DOHH2 (cell line): ENCODE measurements at regions not wholly inside any gene's neighbourhood (a gene's known extent, or its start where the extent isn't known, plus 50 kb on each side); places are given as distances from the start of the nearest gene placed in this dataset.
A peak's percentile ranks its signal among the peaks of the same experiment; 100 is the strongest.
"Not testable (repeated sequence)": the region's sequence is repeated elsewhere in the genome, so short reads cannot be mapped to it uniquely, and the experiment has no call there.

Source experiments
- H3F3A ChIP-seq: fragments of 200-600 bp; sonication (generic), shearing (Covaris generic); 2 replicates; pipeline ENCODE4 v1.6.0; 2016; ENCODE audit warnings: antibody characterized with exemption, mild to moderate bottlenecking; ENCODE audit not compliant: control insufficient read depth, insufficient read depth
- H3K27ac ChIP-seq: fragments of 200-600 bp; sonication (generic); 2 replicates; pipeline ENCODE4 v1.5.1; 2014; ENCODE audit warnings: low read depth, mild to moderate bottlenecking, low read length, moderate library complexity
- H3K27me3 ChIP-seq: fragments of 200-600 bp; sonication (generic); 2 replicates; pipeline ENCODE4 v1.6.1; 2014; ENCODE audit warnings: mild to moderate bottlenecking, low read length, mixed read lengths; ENCODE audit not compliant: control insufficient read depth
- H3K36me3 ChIP-seq: fragments of 200-600 bp; sonication (generic); 2 replicates; pipeline ENCODE4 v1.6.1; 2014; ENCODE audit warnings: mild to moderate bottlenecking, low read length, moderate library complexity, mixed read lengths; ENCODE audit not compliant: control insufficient read depth
- H3K4me1 ChIP-seq: fragments of 200-600 bp; sonication (generic); 2 replicates; pipeline ENCODE4 v1.6.1; 2014; ENCODE audit warnings: mild to moderate bottlenecking, low read length, mixed read lengths; ENCODE audit not compliant: control insufficient read depth
- H3K4me2 ChIP-seq: fragments of 200-600 bp; sonication (generic); 2 replicates; pipeline ENCODE4 v1.6.0; 2014; ENCODE audit warnings: mild to moderate bottlenecking, low read length, moderate library complexity
- H3K4me3 ChIP-seq: fragments of 200-600 bp; sonication (generic); 2 replicates; pipeline ENCODE4 v1.5.1; 2014; ENCODE audit warnings: mild to moderate bottlenecking, low read length, mixed read lengths
- H3K79me2 ChIP-seq: fragments of 200-600 bp; sonication (generic); 2 replicates; pipeline ENCODE4 v1.6.1; 2014; ENCODE audit warnings: mild to moderate bottlenecking, low read length, mixed read lengths; ENCODE audit not compliant: control insufficient read depth
- H3K9me2 ChIP-seq: fragments of 200-600 bp; sonication (generic); replicated peaks from 2 replicates; pipeline ENCODE4 v1.6.1; 2014; ENCODE audit warnings: mild to moderate bottlenecking, low read length, mixed read lengths; ENCODE audit not compliant: control insufficient read depth
- H3K9me3 ChIP-seq: fragments of 200-600 bp; sonication (generic); 2 replicates; pipeline ENCODE4 v1.6.1; 2014; ENCODE audit warnings: antibody characterized with exemption, low read length, mixed read lengths; ENCODE audit not compliant: control insufficient read depth, insufficient read depth
- H4K20me1 ChIP-seq: fragments of 200-600 bp; sonication (generic); 2 replicates; pipeline ENCODE4 v1.6.0; 2014; ENCODE audit warnings: low read depth, mild to moderate bottlenecking, antibody characterized with exemption, low read length, moderate library complexity; ENCODE audit not compliant: control insufficient read depth, insufficient read depth
- CTCF ChIP-seq: fragments of 200-600 bp; sonication (generic); IDR thresholded peaks from one replicate; pipeline ENCODE4 v1.5.1; 2014; ENCODE audit warnings: antibody characterized with exemption, mild to moderate bottlenecking, low read depth, low read length; ENCODE audit not compliant: poor library complexity, severe bottlenecking
- EZH2phosphoT487 ChIP-seq: fragments of 200-600 bp; sonication (generic); IDR thresholded peaks from 2 replicates; pipeline ENCODE4 v1.6.1; 2017; ENCODE audit warnings: borderline replicate concordance, mild to moderate bottlenecking, antibody characterized with exemption, low read length, moderate library complexity, mixed read lengths

DNA sequence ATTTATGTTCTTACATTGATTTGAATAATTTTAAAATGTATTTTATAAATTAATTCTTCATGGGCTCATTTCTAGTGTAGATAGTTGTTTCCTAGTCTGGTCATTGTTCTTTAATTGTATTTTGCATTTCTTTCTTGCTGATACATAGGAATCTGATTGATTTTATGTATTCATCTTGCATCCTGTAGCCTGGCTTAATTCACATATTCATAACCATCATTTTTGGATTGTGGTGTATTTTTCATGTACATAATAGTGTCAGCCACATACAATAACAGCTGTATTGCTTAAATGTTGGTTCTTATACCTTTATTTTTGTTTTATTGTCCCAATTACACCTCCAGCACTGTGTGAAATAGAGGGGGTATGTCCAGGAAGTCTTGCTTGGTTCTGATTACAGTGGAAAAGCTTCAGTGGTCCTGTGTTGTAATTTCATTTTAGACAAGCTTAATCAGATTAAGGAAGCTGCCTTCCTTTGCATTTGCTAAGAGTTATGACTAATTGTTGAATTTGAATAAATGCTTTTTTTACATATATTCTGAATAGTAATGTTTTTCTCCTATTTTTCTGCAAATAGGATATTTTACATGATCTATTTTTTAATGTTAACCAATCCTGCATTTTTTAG, 103.7 kb downstream of the USP22 start:
- H3K4me3 ChIP-seq, result no peak overlapping the region

GRCh38 chr17:20941872-20942271, 100.9 kb downstream of the USP22 start:
- Histone ChIP-seq H3F3A (no peaks in the 10 kb centered on the region), H3K4me1 (no peaks in the 10 kb centered on the region), H3K36me3 (no peaks in the 10 kb centered on the region)

More for the DNA sequence above, 103.7 kb downstream of the USP22 start:
- no peaks in the 10 kb centered on the region for H4K20me1 ChIP-seq
- H3K27me3 ChIP-seq, result 0 out of 2 replicates have a peak, but pooled peaks cover 5% of the 10 kb centered on the region
- no peak overlapping the region for H3K4me2 ChIP-seq
- no peaks in the 10 kb centered on the region for H3K4me1 ChIP-seq
- H3K9me3 ChIP-seq, result no peaks in the 10 kb centered on the region
- H3K36me3 ChIP-seq, result no peaks in the 10 kb centered on the region
- no peaks in the 10 kb centered on the region for H3K9me2 ChIP-seq
- H3F3A ChIP-seq, result no peaks in the 10 kb centered on the region
- TF ChIP-seq EZH2phosphoT487 (no peak), CTCF (no peak)
- no peak overlapping the region for H3K27ac ChIP-seq
- no peaks in the 10 kb centered on the region for H3K79me2 ChIP-seq

DNA sequence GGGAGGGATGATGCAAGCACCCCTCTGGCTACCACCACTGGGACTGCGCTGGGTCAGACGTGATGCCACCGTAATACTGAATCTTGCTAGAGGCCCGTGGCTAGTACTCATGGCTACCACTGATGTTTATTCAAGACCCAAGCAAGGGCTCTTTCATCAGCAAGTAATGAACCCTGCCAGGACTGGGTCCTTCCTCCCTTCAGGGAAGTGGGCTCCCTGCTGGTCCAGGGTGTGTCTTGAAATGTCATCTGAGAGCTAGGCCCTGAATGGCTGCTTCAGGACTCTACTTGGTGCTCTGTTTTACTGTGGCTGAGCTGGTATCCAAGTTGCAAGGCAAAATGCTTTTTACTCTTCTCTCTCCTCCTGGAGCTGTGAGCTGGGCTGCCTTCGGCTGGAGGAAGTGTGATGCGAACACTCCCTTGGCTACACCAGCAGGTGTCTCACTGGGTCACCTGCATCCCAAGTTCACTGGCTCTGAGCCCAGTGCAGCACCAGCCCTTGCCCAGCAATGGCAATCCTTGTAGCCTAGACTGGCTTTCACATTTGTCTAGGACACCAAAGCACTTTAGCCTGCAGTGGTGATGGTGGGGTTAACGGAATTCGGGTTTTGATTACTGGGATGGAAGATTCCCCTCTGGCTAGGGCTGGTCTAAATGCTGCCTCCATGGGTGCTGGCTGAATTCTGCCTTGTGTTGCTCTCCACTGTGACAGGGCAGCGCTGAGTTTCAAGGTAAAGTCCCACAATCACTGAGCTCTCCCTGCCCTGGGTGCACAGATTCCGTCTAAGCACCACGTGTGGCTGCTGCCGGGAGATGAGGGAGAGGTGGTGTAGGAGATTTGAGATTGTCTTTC, 98.6 kb downstream of the USP22 start:
- Histone ChIP-seq H3F3A (no peaks in the 10 kb centered on the region), H3K9me2 (no peaks in the 10 kb centered on the region), H3K27ac (no peak overlapping the region), H3K79me2 (no peaks in the 10 kb centered on the region), H3K4me2 (no peak overlapping the region), H3K4me1 (no peaks in the 10 kb centered on the region), H3K9me3 (no peaks in the 10 kb centered on the region), H3K36me3 (no peaks in the 10 kb centered on the region), H3K27me3 (peaks cover 5% of the 10 kb centered on the region; the same call in 1 of the 2 replicates), H3K4me3 (no peak overlapping the region), H4K20me1 (no peaks in the 10 kb centered on the region)
- no peak for TF ChIP-seq EZH2phosphoT487
- TF ChIP-seq CTCF, result peak; percentile 52

More at GRCh38 chr17:20941872-20942271, 100.9 kb downstream of the USP22 start:
- no peak for TF ChIP-seq CTCF
- no peak for TF ChIP-seq EZH2phosphoT487
- Histone ChIP-seq H3K27me3 (peaks cover 7% of the 10 kb centered on the region; the same call in 1 of the 2 replicates), H3K27ac (no peak overlapping the region), H3K9me2 (no peaks in the 10 kb centered on the region), H3K79me2 (no peaks in the 10 kb centered on the region), H3K9me3 (no peaks in the 10 kb centered on the region), H3K4me2 (no peak overlapping the region), H3K4me3 (no peak overlapping the region), H4K20me1 (no peaks in the 10 kb centered on the region)

- not testable (repeated sequence) for H3K4me3 ChIP-seq, H3K4me2 ChIP-seq, H3K4me1 ChIP-seq, H4K20me1 ChIP-seq, H3K9me3 ChIP-seq, H3K9me2 ChIP-seq, H3K79me2 ChIP-seq, H3K27ac ChIP-seq, H3K27me3 ChIP-seq, H3F3A ChIP-seq, H3K36me3 ChIP-seq
Observed at GRCh38 chr17:20947708-20948107, 95.1 kb downstream of the USP22 start.
